ENCODE measurements at regions not wholly inside any gene's neighbourhood (a gene's known extent, or its start where the extent isn't known, plus 50 kb on each side); places are given as distances from the start of the nearest gene placed in this dataset.

DNA sequence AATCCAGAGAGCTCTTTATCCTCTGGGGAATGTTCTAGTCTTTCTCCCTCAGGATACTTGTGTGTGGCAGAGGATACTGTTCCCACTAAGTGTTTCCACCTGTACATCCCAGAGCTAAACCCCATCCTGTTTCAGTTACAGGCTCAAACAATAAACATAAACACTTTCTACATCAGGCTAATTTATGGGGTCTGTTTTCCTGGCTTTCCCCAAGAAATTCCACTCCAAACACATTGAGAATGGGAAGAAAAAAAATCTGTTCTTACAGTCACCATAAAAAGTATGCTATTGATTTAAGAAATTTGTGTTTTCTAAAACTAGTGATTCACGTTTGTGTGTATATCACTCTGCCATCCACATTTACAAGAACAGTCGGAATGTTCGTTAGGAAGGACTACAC lies 293.9 kb upstream of the FOXQ1 start:
- no peak for ATAC-seq (replicated peaks)
- Mint-ChIP-seq H3K27ac (no peak overlapping the region), H3K27me3 (peaks cover 17% of the 10 kb centered on the region), H3K4me3 (no peak overlapping the region), H3K36me3 (ENCODE audit: low read depth) (no peaks in the 10 kb centered on the region), H3K9me3 (peaks cover 10% of the 10 kb centered on the region), H3K4me1 (no peaks in the 10 kb centered on the region)

DNA sequence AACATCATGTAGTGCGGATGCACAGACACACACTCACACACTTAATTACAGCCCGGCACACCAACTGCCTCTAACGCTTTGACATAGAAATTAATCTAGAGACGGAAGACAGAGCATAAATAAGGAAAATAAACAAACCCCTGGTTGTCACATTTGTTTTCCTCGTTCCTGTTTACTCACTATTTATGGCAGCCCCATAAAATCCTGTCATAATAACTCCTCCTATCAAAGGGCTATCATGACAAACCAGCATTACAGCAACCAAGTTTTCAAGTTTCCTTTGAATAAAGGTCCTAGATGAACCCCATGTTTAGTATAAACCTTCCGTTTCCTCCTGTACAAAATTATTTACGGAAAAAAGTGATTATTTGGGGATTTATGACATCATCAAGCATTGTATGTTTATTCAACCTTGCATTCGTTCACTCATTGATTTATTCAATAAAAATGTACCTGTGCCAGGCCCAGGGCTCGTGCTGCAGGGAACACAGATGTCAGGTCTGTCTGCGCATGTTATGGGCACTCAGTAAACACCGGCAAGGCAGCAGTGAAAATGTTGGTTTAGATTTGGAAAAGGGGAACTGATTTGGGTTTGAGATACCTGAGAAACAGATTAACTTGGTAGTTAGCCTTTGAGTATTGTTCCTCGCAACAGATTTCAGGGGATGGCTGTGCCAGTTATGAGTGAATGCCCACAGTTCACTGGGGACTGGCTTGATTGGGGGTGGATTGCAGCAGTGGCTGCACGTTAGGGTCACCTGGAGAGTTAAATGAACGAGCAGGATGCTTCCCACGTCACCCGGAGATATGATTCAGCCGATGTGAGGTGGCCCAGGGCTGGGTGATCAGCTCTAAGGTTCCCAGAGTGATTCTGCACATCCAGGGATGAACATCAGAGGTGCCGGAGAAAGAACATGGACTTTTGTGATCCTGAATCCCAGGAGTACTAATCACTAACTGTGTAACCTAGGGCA lies 295.3 kb upstream of the FOXQ1 start:
- no peak overlapping the region for H3K27ac Mint-ChIP-seq
- no peaks in the 10 kb centered on the region for H3K4me1 Mint-ChIP-seq
- peaks cover 4% of the 10 kb centered on the region for H3K9me3 Mint-ChIP-seq
- peaks cover 18% of the 10 kb centered on the region for H3K27me3 Mint-ChIP-seq
- H3K4me3 Mint-ChIP-seq = no peak overlapping the region
- ATAC-seq (replicated peaks) = no peak
- H3K36me3 Mint-ChIP-seq (ENCODE audit: low read depth) = no peaks in the 10 kb centered on the region

DNA sequence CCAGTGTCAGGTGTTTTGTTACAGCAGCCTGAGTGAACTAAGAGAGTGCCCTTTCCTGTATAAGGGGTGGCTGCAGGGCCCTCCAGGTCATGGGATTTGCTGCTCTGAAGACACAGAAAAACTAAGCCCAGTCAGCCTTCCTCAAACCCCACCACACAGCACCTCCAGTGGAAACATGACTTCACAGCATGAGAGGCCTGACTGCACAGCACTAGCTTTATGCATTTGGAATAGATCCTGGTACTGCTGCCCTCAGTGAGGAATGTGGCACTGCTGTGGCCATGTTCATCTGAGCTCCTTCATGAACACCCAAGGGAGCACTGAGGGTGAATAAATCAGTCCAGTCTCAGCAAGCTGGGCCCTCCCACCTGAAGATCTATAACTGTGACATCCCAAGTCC lies 296.1 kb upstream of the FOXQ1 start:
- no peaks in the 10 kb centered on the region for H3K9me3 Mint-ChIP-seq
- no peaks in the 10 kb centered on the region for H3K36me3 Mint-ChIP-seq (ENCODE audit: low read depth)
- peaks cover 18% of the 10 kb centered on the region for H3K27me3 Mint-ChIP-seq
- ATAC-seq (replicated peaks) = no peak
- no peak overlapping the region for H3K27ac Mint-ChIP-seq
- H3K4me3 Mint-ChIP-seq = no peak overlapping the region
- H3K4me1 Mint-ChIP-seq = no peaks in the 10 kb centered on the region

DNA sequence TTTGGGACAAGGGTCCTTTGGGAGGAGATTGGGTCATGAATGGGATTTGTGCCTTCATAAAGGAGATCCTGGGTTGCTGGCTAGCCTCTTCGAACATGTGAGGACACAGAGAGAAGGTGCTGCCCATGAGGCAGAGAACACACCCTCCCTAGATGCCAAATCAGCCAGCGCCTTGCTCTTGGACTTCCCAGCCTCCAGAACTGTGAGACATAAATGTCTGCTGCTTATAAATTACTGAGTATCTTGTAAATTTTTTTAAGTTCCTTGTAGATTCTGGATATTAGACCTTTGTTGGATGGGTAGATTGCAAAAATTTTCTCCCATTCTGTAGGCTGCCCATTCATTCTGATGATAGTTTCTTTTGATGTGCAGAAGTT lies 297.5 kb upstream of the FOXQ1 start:
- no peak overlapping the region for H3K4me3 Mint-ChIP-seq
- no peaks in the 10 kb centered on the region for H3K4me1 Mint-ChIP-seq
- H3K9me3 Mint-ChIP-seq = no peaks in the 10 kb centered on the region

DNA sequence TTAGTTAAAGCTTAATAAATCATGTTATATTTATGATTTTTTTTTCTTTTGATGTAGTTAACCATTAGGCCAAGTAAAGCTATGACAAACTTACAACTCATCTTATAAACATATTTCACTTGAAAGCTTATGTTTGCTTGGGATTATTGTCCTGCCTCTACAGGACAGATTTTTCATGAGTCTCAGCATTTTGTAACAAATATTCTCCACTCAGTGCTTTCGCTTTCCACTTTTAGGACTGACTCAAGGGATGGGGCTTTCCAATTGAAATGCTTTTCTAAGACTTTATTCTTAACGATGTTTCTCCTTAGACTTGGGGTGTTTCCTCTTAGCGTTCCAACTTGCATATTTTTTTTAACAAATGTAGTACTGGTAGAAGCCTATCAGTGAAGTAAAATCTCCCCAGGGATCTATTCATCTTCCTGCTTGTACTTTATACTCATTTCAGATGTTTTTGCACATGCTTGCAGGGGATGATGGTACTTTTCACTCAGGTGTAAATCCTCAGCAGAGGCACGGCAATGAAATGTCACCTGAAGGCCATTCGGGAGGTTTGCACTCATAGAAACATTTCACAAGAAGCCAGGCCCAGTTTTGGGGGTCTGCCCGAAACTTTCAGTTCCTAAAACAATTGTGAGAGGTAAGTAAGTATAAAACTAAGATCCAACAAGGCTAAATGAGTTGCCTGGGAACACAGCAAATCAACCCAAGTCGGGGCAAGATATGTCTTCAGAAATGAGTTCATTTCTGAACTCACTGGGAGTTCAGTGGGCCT lies 298.1 kb upstream of the FOXQ1 start:
- Mint-ChIP-seq H3K27ac (no peak overlapping the region), H3K9me3 (no peaks in the 10 kb centered on the region), H3K4me3 (no peak overlapping the region), H3K36me3 (ENCODE audit: low read depth) (no peaks in the 10 kb centered on the region), H3K4me1 (no peaks in the 10 kb centered on the region), H3K27me3 (peaks cover 32% of the 10 kb centered on the region)
- ATAC-seq (replicated peaks) = no peak

More for the DNA sequence above, 297.5 kb upstream of the FOXQ1 start:
- H3K36me3 Mint-ChIP-seq (ENCODE audit: low read depth) = no peaks in the 10 kb centered on the region
- no peak overlapping the region for H3K27ac Mint-ChIP-seq
- no peak for ATAC-seq (replicated peaks)
- peaks cover 29% of the 10 kb centered on the region for H3K27me3 Mint-ChIP-seq

GRCh38 chr6:1009103-1009502 lies 302.8 kb upstream of the FOXQ1 start:
- H3K4me3 Mint-ChIP-seq = no peak overlapping the region
- H3K4me1 Mint-ChIP-seq = no peaks in the 10 kb centered on the region
- no peak overlapping the region for H3K27ac Mint-ChIP-seq
- ATAC-seq (replicated peaks) = no peak
- no peaks in the 10 kb centered on the region for H3K36me3 Mint-ChIP-seq (ENCODE audit: low read depth)
- H3K9me3 Mint-ChIP-seq = no peaks in the 10 kb centered on the region
- H3K27me3 Mint-ChIP-seq = peaks cover 32% of the 10 kb centered on the region

- Mint-ChIP-seq H3K27me3 (peaks cover 30% of the 10 kb centered on the region), H3K36me3 (ENCODE audit: low read depth) (no peaks in the 10 kb centered on the region), H3K27ac (no peak overlapping the region), H3K4me1 (no peaks in the 10 kb centered on the region), H3K9me3 (no peaks in the 10 kb centered on the region), H3K4me3 (no peak overlapping the region)
- no peak for ATAC-seq (replicated peaks)
Measured at GRCh38 chr6:1007159-1007558, 304.7 kb upstream of the FOXQ1 start.

- ATAC-seq (replicated peaks) = no peak
- H3K36me3 Mint-ChIP-seq (ENCODE audit: low read depth) = no peaks in the 10 kb centered on the region
Measured at GRCh38 chr6:1004885-1005630, 306.8 kb upstream of the FOXQ1 start.

DNA sequence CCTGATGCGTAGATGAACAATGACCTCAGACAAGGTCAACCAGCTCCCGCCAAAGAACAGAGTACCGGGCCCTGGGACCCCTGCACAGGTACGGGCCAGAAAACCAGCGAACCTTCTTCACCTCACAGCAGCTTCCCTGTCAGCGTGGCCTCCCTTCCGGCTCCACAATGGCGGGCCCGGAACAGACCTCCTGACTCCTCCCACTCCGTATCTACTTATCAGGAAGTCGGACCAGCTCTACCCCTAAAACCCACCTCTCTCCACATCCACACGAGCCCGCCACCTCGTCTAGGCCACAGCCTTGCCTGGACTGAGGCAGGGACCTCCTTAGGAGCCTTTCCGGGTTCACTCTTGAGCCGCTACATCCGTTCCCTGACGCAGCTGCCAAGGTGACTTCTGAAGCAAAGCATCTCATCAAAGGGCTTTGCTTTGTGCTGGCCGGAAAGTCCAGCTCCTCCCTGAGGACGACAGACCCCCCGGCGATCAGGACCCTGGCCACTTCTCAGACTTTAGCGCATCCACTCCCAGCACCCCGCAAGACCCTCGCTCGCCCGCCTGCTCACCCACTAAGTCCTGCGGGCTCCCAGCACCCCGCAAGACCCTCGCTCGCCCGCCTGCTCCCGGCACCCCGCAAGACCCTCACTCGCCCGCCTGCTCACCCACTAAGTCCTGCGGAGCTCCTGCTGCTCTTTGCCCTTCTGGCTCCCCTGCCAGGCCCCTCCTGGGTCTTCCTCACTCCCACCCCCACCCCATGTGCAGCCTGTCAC lies 308.3 kb upstream of the FOXQ1 start:
- no peak for ATAC-seq (replicated peaks)
- H3K27ac Mint-ChIP-seq = no peak overlapping the region
- no peak overlapping the region for H3K4me3 Mint-ChIP-seq
- no peaks in the 10 kb centered on the region for H3K36me3 Mint-ChIP-seq (ENCODE audit: low read depth)
- H3K27me3 Mint-ChIP-seq = peaks cover 20% of the 10 kb centered on the region
- H3K4me1 Mint-ChIP-seq = no peaks in the 10 kb centered on the region
- H3K9me3 Mint-ChIP-seq = peaks cover 3% of the 10 kb centered on the region

More at GRCh38 chr6:1004885-1005630, 306.8 kb upstream of the FOXQ1 start:
- Mint-ChIP-seq H3K9me3 (peaks cover 3% of the 10 kb centered on the region), H3K27ac (no peak overlapping the region), H3K4me1 (no peaks in the 10 kb centered on the region), H3K27me3 (peaks cover 27% of the 10 kb centered on the region), H3K4me3 (no peak overlapping the region)

DNA sequence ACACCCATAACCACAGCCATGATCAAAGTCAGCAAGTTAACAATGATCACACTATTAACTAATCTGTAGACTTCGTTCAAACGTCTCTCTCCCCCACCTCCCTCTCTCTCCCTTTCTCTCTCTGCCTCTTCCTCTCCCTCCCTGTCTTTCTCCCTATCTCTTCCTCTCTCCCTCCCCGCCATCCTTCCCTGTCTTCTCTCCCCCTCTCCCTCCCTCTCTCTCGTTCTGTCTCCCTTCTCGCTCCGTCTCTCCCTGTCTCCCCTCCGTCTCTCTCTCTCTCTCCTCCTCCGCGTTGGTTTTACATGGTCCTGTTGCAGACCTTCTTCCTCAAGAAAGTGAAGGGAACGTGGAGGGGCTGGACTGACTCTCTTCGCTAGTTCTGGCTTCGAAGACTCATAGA lies 308.9 kb upstream of the FOXQ1 start:
- ATAC-seq (replicated peaks) = no peak
- no peak overlapping the region for H3K27ac Mint-ChIP-seq
- H3K9me3 Mint-ChIP-seq = peaks cover 3% of the 10 kb centered on the region
- H3K27me3 Mint-ChIP-seq = peaks cover 20% of the 10 kb centered on the region
- no peaks in the 10 kb centered on the region for H3K4me1 Mint-ChIP-seq
- H3K4me3 Mint-ChIP-seq = no peak overlapping the region
- H3K36me3 Mint-ChIP-seq (ENCODE audit: low read depth) = no peaks in the 10 kb centered on the region

- Mint-ChIP-seq H3K9me3 (peaks cover 3% of the 10 kb centered on the region), H3K27ac (no peak overlapping the region), H3K4me3 (no peak overlapping the region), H3K36me3 (ENCODE audit: low read depth) (no peaks in the 10 kb centered on the region), H3K4me1 (no peaks in the 10 kb centered on the region), H3K27me3 (peaks cover 25% of the 10 kb centered on the region)
- no peak for ATAC-seq (replicated peaks)
Measured at GRCh38 chr6:1001655-1002349, 308.9 kb upstream of the EXOC2 start.

DNA sequence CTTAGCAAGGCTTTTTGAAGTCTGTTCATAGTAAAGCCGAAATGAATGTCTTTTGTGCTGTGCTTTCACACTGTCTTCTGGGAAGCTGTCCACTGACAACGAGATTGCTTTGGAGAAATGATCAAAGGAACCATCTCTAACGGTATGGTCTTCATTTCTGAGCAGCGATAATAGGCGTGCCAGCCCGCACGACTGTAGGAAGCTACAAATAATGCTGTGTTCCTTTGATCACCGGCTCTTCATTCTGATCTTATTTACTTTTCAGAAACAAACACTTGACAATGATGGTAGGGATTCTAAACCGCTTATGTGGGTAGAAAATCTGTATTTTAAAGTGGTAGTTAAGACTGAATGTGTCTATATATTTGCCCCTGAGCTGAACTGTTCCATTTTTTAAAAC lies 306.6 kb upstream of the EXOC2 start:
- Mint-ChIP-seq H3K27ac (no peak overlapping the region), H3K4me1 (no peaks in the 10 kb centered on the region), H3K9me3 (peaks cover 3% of the 10 kb centered on the region), H3K27me3 (peaks cover 32% of the 10 kb centered on the region), H3K4me3 (no peak overlapping the region), H3K36me3 (ENCODE audit: low read depth) (no peaks in the 10 kb centered on the region)
- no peak for ATAC-seq (replicated peaks)

DNA sequence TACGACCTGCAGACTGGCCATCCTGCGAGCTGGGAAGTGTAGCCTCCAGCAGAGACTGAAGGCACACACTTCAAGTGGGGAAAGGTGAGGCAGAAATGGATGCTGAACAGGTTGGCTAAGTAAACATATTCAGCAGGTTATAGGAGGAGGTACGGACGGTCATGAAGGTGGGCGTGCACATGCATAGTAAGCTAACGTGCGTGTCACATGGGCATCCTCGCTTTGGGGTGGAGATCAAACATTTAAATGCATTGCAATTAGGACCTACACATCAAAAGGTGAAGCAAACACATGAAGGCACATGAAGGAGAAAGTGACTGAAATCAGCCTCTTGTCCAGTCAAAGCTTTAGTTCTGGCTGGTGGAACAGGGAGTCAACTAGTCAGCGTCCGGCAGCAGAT lies 305.6 kb upstream of the EXOC2 start:
- peaks cover 34% of the 10 kb centered on the region for H3K27me3 Mint-ChIP-seq

More for the DNA sequence above, 305.6 kb upstream of the EXOC2 start:
- H3K4me3 Mint-ChIP-seq = no peak overlapping the region
- no peak overlapping the region for H3K27ac Mint-ChIP-seq
- no peaks in the 10 kb centered on the region for H3K36me3 Mint-ChIP-seq (ENCODE audit: low read depth)
- peaks cover 3% of the 10 kb centered on the region for H3K9me3 Mint-ChIP-seq
- ATAC-seq (replicated peaks) = no peak
- H3K4me1 Mint-ChIP-seq = no peaks in the 10 kb centered on the region
